NCI-H1694 treated with DMSO at 0.1 percent for 48 hours (cell line): ENCODE measurements at regions not wholly inside any gene's neighbourhood (a gene's known extent, or its start where the extent isn't known, plus 50 kb on each side); places are given as distances from the start of the nearest gene placed in this dataset.

Source experiments
- DNase-seq: peaks from one replicate; lab custom pipeline; 2025; lab: John Stamatoyannopoulos, UW

GRCh38 chr2:47236503-47237215, 60.3 kb upstream of the CALM2 start:
- DNase-seq: peak; percentile 37

- DNase-seq: no peak
Observed at GRCh38 chr2:47235132-47235531, 58.8 kb upstream of the CALM2 start.

- DNase-seq: peak; percentile 26
Observed at GRCh38 chr2:47234456-47234855, 58.1 kb upstream of the CALM2 start.

GRCh38 chr2:47232738-47233415, 56.6 kb upstream of the CALM2 start:
- no peak for DNase-seq

- DNase-seq: no peak
Observed at GRCh38 chr2:47230418-47230817, 54.1 kb upstream of the CALM2 start.

- peak; percentile 56 for DNase-seq
Observed at GRCh38 chr2:47227532-47228279, 51.4 kb upstream of the CALM2 start.

- DNase-seq: no peak
Observed at GRCh38 chr2:47226923-47227220, 50.6 kb upstream of the CALM2 start.

GRCh38 chr2:47226132-47226922, 50.0 kb upstream of the CALM2 start:
- DNase-seq: peak; percentile 88
